ENCODE measurements at regions not wholly inside any gene's neighbourhood (a gene's known extent, or its start where the extent isn't known, plus 50 kb on each side); places are given as distances from the start of the nearest gene placed in this dataset.

- H3K9ac ChIP-seq (ENCODE audit: low read depth, low read length), result no peak overlapping the region
- no peak for TF ChIP-seq MXI1 (IDR thresholded peaks at IDR 0.05; ENCODE audit: borderline replicate concordance, low read depth, low read length)
- no peak for TF ChIP-seq RFX5 (IDR thresholded peaks at IDR 0.05; ENCODE audit: low read depth, low read length)
- no peak for TF ChIP-seq FOS (IDR thresholded peaks at IDR 0.05; ENCODE audit: low read depth, low read length)
- TF ChIP-seq RAD21 (IDR thresholded peaks at IDR 0.05; ENCODE audit: low read length), result no peak
- no peak for TF ChIP-seq MAZ (IDR thresholded peaks at IDR 0.05; ENCODE audit: borderline replicate concordance, low read depth, low read length)
- no peak for TF ChIP-seq MAFK (IDR thresholded peaks at IDR 0.05; ENCODE audit: low read depth, low read length)
- TF ChIP-seq NFE2L2 (IDR thresholded peaks at IDR 0.05; ENCODE audit: low read depth, low read length), result no peak
- TF ChIP-seq BHLHE40 (IDR thresholded peaks at IDR 0.05; ENCODE audit: low read depth, low read length), result no peak
- no peak for TF ChIP-seq POLR2A (IDR thresholded peaks at IDR 0.05; ENCODE audit: low read depth, low read length)
- TF ChIP-seq USF2 (IDR thresholded peaks at IDR 0.05; ENCODE audit: low read depth, low read length), result no peak
- no peak for TF ChIP-seq ELK1 (IDR thresholded peaks at IDR 0.05; ENCODE audit: borderline replicate concordance, low read depth, low read length)
- no peak for TF ChIP-seq SMC3 (IDR thresholded peaks at IDR 0.05; ENCODE audit: low read depth, low read length)
- no peak for TF ChIP-seq CEBPB (IDR thresholded peaks at IDR 0.05; ENCODE audit: low read depth, low read length)
- no peak for TF ChIP-seq RCOR1 (IDR thresholded peaks at IDR 0.05; ENCODE audit: insufficient replicate concordance, low read length)
- TF ChIP-seq, protein P1, sequence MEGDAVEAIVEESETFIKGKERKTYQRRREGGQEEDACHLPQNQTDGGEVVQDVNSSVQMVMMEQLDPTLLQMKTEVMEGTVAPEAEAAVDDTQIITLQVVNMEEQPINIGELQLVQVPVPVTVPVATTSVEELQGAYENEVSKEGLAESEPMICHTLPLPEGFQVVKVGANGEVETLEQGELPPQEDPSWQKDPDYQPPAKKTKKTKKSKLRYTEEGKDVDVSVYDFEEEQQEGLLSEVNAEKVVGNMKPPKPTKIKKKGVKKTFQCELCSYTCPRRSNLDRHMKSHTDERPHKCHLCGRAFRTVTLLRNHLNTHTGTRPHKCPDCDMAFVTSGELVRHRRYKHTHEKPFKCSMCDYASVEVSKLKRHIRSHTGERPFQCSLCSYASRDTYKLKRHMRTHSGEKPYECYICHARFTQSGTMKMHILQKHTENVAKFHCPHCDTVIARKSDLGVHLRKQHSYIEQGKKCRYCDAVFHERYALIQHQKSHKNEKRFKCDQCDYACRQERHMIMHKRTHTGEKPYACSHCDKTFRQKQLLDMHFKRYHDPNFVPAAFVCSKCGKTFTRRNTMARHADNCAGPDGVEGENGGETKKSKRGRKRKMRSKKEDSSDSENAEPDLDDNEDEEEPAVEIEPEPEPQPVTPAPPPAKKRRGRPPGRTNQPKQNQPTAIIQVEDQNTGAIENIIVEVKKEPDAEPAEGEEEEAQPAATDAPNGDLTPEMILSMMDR (conservative IDR thresholded peaks at IDR 0.05; ENCODE audit: low read depth, low read length), result no peak
- CTCF ChIA-PET, result interaction anchor here (0.8 kb wide), 1 partner anchor 16 kb away, joined by 3 read pairs; no protein-coding TSS in a partner anchor
- H4K8ac ChIP-seq (ENCODE audit: low read depth in 2 of 2, low read length in 2 of 2), result no peak overlapping the region
- no peak overlapping the region for H2AK9ac ChIP-seq (replicated peaks; ENCODE audit: low read depth, low read length, poor library complexity)
- peaks cover 6% of the 10 kb centered on the region; the same call in 1 of the 2 replicates for H3K4me1 ChIP-seq (ENCODE audit: control insufficient read depth, insufficient read depth, low read length)
- no peaks in the 10 kb centered on the region for H3K9me1 ChIP-seq (ENCODE audit: insufficient read depth, low read length)
- no peak overlapping the region for H2BK15ac ChIP-seq (ENCODE audit: low read depth, low read length)
- DNase-seq (no peak), ATAC-seq (ENCODE audit: low read depth) (no peak)
- H3K4ac ChIP-seq (ENCODE audit: low read depth, low read length), result no peak overlapping the region
- dilution Hi-C loops (cut with HindIII; ENCODE audit: low sequenced_read_pairs, unreplicated experiment), result no loop called here
- no peak overlapping the region for H2AFZ ChIP-seq (replicated peaks; ENCODE audit: low read length, poor library complexity)
- no peak overlapping the region for H2BK20ac ChIP-seq (ENCODE audit: low read depth, low read length)
- no peak overlapping the region for H3K27ac ChIP-seq (ENCODE audit: insufficient read depth, low read length)
- no peak overlapping the region for H2AK5ac ChIP-seq (ENCODE audit: low read depth, low read length)
- H3K27me3 ChIP-seq (ENCODE audit: control insufficient read depth, insufficient read depth, low read length), result peaks cover 10% of the 10 kb centered on the region; the same call in 1 of the 2 replicates
- H3K18ac ChIP-seq (ENCODE audit: low read depth, low read length), result no peak overlapping the region
- H3K4me2 ChIP-seq (ENCODE audit: low read depth, low read length), result no peak overlapping the region
- no peak overlapping the region for H2BK5ac ChIP-seq (ENCODE audit: low read depth, low read length, poor library complexity, severe bottlenecking)
- no peaks in the 10 kb centered on the region for H3K9me3 ChIP-seq (ENCODE audit: control insufficient read depth, insufficient read depth, low read length)
- H4K20me1 ChIP-seq (ENCODE audit: insufficient read depth, low read length), result no peaks in the 10 kb centered on the region
- H4K5ac ChIP-seq (ENCODE audit: low read depth, low read length), result no peak overlapping the region
- H4K91ac ChIP-seq (ENCODE audit: insufficient read depth, low read depth, low read length), result no peak overlapping the region
- H3K79me1 ChIP-seq (ENCODE audit: low read depth in 1 of 2, low read length in 2 of 2), result no peaks in the 10 kb centered on the region
- WGBS, 2 experiments (ENCODE audit: extremely low coverage in 2 of 2, insufficient read length in 1 of 2), result no CpG with 5 or more reads among the region's 2 CpGs
- no TSS peak for BruUV-seq (replicated peaks)
- no peak overlapping the region for H3K56ac ChIP-seq (ENCODE audit: extremely low read depth, insufficient read depth, low read length)
- intact Hi-C loops (cut with micrococcal nuclease), result no loop called here
- no peak overlapping the region for H3K14ac ChIP-seq (replicated peaks; ENCODE audit: low read depth, low read length)
- H2BK120ac ChIP-seq (ENCODE audit: low read depth, low read length), result no peak overlapping the region
- no peak overlapping the region for H3K4me3 ChIP-seq (ENCODE audit: insufficient read depth, low read depth, low read length)
- in situ Hi-C loops (cut with MboI; ENCODE audit: low sequenced_read_pairs), result no loop called here
- H3K36me3 ChIP-seq (ENCODE audit: control insufficient read depth, insufficient read depth, low read length), result no peaks in the 10 kb centered on the region
- H3K23ac ChIP-seq (ENCODE audit: low read depth, low read length), result no peak overlapping the region
- POLR2A ChIA-PET (ENCODE audit: unreplicated experiment), result no interaction called here
Measured at GRCh38 chr10:59077855-59078254, 98.6 kb upstream of the PHYHIPL start.
